NCI-H1048 (cell line): ENCODE measurements at regions not wholly inside any gene's neighbourhood (a gene's known extent, or its start where the extent isn't known, plus 50 kb on each side); places are given as distances from the start of the nearest gene placed in this dataset.
"Not testable (repeated sequence)": the region's sequence is repeated elsewhere in the genome, so short reads cannot be mapped to it uniquely, and the experiment has no call there.

Source experiments
- DNase-seq: peaks from one replicate; lab custom pipeline; 2025; lab: John Stamatoyannopoulos, UW

DNA sequence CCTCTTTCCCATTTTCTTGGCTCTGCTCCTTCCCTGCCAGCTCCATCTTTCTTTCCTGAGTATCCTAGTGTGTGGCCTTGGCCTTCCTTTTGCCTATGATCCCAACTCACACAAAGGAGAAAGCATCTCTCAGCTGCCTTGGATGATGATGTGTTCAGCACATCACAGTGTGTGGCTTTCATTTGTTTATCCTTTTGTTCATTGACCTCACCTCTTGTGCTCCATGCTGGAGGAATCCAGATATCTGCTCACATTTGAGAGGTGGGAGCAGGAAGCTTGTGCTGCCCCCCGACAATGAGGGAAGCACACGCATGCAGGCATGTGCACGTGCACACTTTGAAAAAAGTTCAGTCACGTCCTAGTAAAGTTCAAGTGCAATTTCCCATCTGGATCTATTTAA lies 131.0 kb downstream of the SMIM20 start:
- no peak for DNase-seq

DNA sequence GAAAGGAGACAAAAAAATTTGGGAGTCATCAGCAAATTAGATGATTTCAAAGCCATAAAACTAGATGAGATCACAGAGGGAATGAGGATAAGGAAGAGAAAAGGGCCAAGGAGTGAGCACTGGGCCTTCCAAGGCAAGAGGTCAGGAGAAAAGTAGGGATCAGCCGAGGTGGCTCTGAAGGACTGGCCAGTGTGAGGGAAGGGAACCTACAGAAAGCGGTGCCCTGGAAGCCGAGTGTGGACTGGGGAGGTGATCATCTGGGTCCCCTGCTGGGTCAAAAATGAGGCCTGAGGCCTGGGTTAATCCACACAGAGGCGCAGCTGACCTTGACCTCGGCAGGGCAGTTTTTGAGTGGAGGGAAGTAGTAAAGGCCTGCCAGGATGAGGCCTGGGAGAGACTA lies 133.8 kb downstream of the SMIM20 start:
- no peak for DNase-seq

DNA sequence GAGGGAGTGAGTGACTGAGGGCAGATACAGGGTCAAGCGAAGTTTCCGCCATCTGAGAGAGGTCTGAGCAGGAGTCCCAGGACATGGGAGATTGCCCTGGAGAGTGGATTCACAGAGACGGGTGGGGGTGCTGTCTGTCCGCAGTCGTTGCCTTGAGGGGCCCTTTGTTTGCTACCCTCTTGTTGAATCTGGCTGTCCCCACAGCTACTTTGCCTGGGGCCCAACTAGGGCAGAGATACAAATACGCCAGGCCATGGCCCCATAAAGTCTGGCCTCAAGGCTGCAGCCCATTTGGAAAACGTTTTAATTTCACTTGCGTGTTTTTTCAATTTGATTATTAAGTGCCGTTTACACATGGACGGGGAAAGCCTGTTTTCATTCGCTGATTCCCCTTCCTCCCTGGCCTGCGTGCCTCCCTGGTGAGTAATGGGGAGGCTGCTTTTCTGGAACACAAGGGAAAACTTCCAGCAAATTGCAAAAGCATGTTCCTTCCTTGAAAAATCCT lies 134.4 kb downstream of the SMIM20 start:
- DNase-seq: no peak

DNA sequence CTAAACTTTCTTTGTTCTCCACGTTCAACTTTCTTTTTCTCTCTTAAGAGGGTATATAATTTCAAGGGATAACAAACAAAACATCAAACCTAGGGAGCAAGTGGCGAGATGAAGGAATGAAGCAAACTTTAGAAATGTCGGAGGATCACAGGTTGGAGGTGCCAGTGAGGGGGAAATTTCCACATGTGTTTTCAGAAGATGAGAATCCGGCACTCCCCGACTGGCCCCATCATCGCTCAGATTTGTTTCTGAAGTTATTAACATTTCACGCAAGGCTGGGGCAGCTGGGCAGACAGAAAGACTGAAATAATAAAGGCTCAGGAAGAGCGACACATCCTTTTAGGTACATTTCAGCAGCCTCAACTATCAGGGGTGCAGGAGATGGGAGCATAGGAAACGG lies 134.9 kb downstream of the SMIM20 start:
- no peak for DNase-seq

DNA sequence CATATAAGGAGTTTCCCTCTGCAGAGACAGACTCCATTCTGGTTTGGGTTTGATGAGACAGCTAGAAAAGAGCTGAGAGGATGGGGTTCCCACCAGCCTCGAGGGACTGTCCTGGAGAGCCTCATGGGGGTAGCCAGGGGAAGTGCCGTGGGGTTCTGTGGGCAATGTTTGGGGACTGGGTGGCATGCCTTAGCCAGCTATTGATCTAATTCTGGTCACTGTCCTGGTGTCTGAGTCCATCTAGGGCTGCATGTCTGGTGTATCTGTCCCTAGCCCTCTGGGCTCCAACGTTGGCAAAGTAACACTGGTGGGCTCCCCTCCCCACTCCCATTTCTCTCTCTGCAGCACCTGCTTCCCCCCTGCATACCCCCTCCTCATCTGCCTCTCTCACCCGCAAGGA lies 135.4 kb downstream of the SMIM20 start:
- DNase-seq: no peak

DNA sequence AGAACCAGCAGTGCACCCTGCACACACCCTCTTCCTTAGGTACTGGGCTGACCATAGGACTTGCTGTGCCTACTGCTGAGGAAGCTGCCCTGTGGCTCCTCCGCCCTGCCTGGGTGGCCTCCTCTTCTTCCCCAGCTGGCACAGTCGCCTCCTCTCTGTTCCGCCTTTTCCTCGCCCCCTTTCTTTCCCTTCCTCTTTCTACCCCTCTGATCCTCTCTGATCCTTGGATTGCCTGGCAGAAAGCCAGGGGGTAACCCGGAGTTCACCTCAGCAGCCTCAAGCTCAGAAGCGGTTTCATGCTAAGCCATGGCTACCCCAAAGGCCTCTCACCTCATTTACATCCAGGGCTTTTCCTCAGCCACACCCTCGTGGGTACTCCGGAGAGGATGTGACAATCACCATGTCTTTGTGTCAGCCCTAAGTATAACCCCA lies 136.2 kb downstream of the SMIM20 start:
- no peak for DNase-seq

DNA sequence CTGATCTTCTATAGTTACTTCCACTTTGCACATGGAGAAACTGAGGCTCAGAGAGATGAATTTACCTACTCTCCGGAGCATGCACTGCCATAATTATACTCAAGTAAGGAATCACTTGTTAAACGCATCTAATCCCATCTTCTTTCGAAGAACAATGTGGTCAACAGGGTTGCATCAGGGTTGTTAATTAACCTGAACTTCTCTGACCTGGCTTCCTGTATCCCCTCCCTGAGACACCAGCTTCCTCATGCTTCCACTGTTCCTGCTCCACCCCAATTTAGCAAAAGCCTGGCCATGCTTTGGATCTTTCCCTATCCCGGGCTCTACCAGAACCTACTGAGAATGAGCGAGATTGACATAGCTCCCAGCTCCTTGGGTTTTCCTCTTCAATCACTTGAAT lies 136.7 kb downstream of the SMIM20 start:
- no peak for DNase-seq

DNA sequence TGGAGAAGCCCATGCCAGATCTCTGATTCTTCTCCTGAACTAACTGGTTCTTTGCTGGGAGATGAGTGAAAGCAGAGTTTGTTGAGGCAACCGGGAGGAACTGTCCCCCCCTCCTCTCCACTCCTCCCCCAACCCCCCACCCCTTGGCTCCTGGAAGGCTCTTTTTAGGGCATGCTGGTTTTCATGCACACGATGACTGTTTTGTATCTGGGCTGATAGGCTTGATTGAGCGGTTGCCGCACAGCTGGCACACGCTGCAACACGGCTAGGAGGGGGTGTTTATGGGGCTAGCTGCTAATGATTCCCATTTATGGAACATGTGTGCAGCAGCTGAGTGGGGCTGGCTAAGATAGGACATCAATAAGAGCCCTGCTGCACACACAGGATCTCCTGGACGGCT lies 137.2 kb downstream of the SMIM20 start:
- DNase-seq: no peak

DNA sequence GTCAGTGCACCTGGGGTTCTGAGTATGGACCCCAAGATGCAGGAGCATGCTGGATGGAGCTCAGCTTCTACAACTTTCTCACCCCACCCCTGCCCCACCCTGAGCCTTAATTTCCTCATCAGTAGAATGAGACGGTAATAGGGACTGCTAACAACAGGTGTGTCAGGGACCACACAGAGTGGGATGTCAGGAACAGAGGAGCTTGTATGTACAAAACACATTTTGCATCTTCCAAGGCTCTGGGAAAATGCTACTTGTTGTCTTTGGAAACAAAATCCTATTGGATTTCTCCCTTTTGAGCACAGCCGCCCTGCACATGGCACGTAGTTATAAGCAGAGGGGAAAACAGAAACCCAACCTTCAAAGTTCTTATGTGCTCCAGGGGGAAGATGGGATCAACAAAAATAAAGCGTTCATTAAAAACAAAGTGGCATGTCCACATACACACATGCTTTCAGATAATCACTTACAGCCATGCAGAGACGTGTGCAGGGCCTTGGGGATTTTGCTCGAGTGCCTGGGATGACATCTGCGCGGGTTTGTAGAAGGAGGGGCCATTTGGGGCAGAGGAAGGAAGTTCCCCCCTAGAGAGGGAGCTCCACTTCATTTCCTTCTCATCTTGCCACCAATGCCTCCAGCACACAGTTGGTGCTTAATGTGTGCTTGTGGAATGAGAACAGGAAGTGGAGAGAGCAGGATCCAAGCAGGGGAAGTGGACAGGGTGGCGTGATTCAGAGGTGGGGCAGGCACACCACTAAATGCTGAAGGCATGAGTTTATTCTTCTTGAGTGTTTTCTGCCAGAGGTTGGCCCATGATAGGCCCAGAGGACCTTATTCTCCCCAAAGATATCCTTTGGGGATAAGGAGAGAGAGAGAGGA lies 138.9 kb downstream of the SMIM20 start:
- DNase-seq: no peak

DNA sequence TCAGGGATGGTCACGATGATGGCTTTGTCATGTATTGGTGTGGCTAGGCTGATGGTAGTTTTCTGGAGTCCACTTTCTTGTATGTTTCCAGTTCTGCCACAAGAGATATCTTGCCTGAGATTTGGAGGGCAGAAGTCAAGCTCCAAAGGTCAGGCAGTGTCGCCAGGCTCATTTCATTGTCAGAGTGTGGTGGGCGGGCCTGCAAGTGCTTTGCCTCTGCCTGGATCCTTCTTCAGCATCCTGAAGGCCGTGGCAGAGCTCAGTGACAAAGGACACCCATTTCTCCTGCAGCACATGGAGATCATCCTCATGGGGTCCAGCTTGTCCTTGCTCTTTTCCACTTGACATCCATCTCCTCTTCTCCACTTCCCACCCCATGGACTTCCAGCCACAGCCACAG lies 139.7 kb downstream of the SMIM20 start:
- no peak for DNase-seq

DNA sequence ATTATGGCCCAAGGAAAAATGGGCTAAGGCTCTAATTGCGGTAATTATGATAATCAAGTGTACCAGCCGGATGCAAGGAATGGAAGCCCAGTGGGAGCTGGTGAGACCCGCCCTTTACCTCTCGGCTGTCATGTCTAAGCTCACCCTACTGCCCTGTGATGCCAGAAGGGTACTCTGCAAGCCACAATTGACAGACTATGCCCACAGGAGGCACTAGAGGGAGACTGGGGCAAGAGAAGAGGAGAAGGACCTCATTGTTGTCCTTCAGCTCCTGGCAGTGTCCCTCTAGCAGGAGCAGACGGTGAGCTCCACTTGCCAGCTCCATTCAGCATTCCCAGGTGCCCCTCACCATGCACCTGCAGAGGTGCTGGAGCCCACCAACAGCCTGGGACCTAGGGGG lies 141.8 kb downstream of the SMIM20 start:
- DNase-seq: no peak

DNA sequence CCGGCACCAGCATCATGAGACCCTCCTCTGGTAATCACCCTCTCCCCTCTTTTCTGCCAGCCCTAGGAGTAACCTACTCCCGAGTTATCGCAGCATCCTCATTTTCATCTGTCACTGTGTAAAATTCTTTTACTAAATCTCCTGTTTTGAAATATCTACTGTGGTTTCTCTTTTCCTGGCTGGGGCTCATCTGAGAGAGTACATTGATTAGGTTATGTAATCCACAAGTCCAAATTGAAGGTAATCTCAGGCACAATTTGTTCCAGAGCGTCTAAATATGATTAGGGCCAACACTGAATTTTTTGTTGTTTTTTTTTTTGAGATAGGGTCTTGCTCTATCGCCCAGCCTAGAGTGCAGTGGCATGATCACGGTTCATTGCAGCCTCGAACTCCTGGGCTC lies 142.4 kb downstream of the SMIM20 start:
- no peak for DNase-seq

DNA sequence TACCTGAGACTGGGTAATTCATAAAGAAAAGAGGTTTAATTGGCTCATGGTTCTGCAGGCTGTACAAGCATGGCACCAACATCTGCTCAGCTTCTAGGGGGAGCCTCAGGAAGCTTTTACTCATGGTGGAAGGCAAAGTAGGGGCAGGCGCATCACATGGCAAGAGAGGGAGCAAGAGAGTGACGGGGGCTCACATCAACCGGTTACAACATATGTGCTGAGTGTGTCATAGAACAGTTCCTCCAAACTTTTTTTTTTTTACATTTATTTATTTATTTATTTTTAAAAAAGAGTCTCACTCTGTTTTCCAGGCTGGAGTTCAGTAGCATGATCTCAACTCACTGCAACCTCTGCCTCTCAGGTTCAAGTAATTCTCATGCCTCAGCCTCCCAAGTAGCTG lies 143.8 kb downstream of the SMIM20 start:
- not testable (repeated sequence) for DNase-seq

DNA sequence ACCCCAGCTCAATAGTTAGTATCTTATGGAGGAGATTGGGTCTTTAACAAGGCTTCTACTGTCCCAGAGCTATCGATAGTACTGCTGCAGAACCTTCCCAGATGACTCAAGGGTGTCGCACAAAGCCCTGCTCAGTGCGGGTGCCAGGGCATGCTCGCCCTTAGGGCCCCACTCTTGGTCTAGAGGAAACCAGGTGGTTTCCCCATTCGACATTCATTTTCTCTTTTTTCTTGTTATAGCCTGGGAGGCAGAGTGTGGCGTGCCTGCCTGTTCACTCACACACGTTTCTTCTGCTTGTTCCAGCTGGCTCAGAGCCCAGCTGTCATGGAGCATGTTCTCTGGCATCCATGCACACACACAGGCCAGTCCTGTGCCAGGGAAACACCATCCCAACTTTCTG lies 144.5 kb downstream of the SMIM20 start:
- DNase-seq: no peak

DNA sequence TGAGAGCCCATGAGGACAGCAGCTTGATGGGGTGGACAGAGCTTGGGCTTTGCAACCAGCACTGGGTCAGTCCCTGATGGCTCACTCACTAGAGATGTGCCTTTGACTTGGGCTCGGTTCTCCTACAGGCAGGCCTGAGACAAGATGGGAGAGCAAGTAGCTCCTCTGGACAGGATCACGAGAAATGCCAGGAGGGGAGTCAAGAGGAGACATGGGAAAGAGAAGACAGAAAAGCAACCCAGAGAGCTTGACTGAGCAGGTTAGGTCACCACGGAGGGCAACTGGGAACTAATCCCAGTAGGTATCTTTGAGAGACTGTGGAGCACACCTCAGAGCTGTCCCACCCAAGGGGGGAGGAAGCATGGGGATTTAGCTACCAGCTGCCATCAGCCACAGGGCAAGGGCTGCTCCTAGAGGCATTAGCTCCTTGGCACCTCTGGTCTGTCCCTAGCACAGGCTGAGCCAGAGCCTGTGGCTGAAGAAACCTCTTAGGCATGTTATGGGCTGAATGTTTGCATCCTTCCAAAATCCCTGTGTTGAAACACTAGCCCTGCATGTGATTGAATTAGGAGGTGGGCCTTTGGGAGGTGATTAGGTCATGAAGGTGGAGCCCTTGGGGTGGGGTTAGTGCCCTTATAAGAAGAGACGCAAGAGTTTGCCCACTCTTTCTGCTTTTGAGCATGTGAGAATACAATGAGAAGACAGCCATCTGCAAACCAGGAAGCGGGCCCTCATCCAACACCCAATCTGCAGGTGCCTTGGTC lies 145.6 kb downstream of the SMIM20 start:
- DNase-seq: no peak

DNA sequence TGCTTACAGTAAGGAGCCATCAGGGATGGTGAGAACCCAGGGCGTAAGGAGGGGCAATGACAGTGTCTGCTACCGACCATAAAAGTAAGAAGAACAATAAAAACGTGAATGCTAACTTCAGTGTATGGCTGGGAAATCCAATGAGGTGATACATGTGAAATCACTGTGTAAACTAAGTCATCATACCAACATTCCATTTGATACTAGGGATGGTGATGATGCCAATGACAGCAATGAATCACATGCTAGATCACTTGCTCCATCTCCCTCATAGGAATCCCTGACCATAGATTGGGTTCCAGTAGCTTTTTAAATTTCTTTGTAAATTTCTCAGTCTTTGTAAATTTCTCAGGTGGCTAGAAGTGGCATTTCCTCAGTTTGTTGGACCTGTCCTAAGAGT lies 146.3 kb downstream of the SMIM20 start:
- no peak for DNase-seq

DNA sequence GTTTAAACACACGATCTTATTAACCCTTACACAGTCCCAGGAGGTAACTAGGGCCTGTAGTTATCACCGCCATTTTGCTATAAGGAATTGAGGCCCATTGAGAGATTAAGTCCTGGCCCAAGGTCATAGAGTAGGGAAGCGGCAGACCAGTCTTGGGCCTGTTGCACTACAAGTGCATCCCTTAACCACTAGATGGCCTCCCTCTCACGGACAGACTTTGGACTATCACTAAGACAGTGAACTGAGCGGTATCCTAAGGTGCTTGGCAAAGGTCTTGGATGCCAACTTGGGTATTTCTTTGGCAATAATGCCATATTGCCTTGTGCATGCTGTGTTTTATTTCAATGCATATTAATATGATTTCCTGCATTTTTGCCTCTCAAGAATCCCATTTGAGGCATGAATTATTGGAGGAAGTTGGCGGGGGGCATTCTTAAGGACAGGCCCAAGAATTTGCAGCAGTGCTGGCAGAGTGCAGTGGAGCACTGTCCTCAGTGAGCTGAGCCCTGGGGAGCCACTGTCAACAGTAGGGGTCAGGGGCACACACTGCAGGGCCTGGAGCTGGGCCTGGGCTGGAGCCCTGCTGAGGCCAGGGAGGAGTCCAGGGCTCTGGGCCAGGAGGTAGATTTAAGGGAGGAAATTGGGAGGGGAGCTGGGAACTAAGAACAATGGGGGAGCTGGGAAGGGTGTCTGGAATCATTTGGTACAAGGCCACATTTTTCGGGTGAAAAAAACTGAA lies 147.4 kb downstream of the SMIM20 start:
- no peak for DNase-seq

DNA sequence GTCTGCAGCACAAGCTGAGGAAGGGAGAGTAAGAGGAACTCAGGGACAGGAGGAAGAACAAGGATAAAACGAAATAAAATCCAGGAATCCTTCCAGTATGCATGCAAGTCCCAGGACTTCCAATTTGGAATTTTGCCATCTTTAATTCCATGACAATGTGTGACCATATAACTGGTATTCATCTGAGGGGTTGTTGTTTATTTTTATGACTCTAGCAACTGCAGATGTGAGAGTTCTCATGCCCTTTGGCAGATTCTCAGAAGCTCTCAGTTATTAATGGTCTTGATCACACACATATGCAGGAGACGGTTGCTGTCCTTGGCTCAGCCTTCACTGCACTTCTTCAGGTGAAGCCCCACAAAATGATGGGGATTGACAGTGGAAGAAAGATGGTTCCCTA lies 148.2 kb downstream of the SMIM20 start:
- no peak for DNase-seq

DNA sequence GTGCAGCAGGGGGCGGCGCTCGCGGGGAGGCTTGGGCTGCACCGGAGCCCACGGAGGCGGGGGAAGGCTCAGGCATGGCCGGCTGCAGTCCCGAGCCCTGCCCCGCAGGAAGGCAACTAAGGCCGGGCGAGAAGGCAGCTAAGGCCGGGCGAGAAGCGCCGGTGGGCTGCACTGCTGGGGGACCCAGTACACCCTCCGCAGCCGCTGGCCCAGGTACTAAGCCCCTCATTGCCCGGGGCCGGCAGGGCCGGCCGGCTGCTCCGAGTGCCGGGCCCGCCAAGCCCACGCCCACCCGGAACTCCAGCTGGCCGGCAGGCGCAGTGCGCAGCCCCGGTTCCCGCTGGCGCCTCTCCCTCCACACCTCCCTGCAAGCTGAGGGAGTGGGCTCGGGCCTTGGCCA lies 150.0 kb downstream of the SMIM20 start:
- not testable (repeated sequence) for DNase-seq

DNA sequence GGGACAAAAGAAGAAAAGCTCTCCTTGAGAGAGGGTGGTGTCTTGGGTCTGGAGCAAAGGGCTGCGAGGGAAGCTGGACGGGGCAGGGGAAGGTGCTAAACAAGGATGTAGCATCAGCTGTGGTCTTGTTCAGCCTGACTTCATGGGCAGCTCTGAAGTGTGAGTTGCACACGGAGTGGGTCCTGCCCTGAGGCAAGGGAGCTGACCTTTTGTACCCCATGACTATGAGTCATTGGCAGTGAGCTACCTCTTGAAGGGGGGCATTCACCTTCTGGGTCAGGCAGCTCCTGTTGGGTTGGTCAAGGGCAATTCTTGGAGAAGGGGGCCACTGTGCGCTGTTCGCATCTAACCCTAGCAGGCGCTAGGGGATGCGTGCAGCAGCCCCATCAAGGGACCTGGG lies 151.8 kb downstream of the SMIM20 start:
- DNase-seq: no peak

DNA sequence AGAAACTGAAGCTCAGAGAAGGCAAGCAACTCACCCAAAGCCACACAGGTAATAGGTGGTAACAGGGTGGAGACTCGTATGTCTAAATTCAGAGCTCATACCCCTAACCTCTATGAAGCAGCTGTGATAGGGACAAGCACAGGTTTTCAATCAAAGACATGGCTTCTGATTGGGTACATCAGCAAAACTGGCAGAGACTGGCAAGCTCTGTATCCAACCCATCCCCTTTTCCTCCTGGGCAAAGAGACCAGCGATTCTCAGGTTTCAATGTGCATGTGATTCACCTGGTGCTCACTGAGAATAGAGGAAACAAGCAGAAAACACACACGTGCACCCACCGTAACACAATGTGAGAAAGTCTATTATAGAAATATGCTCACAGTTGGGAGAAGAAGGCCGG lies 153.0 kb downstream of the SMIM20 start:
- no peak for DNase-seq

DNA sequence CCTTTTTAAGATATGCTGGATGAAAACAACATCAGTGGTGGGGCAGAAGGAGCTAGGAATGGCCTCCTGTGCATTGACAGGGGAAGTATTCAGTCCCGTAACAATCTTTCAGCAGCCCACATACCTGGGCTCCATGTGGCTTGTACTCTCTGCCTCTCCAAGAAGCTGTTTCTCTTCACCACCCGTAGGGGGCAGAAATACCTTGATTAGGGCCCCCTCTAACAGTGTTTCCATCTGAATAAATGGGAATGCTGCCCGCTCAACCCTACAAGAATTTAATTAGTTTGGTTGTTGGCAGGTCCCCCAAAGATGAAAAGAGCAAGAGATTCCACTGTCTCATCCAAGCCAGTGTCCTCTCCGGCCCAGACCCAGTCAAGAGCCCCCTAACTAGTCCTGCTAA lies 155.2 kb downstream of the SMIM20 start:
- no peak for DNase-seq

DNA sequence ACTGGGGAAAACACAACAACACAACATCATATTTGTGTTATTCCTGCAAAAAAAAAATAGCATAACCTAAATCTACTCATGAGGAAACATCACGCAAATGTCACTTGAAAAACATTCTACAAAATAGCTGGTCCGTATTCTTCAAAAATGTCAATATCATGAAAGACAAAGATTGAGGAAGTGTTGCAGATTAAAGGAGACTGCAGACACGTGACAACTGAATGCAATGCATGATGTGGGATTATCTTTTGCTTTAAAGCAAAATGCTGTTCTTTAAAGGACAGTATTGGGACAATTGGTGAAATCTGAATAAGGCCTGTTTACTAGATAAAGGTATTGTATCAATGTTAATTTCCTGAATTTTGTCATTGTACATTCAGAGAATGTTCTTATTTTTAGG lies 157.7 kb downstream of the SMIM20 start:
- no peak for DNase-seq
